Amniotic epithelial cell (primary cell): ENCODE measurements at regions not wholly inside any gene's neighbourhood (a gene's known extent, or its start where the extent isn't known, plus 50 kb on each side); places are given as distances from the start of the nearest gene placed in this dataset.
"Not testable (repeated sequence)": the region's sequence is repeated elsewhere in the genome, so short reads cannot be mapped to it uniquely, and the experiment has no call there.

Experiments
- DNase-seq: peaks from one replicate; pipeline ENCODE4 v3.0.0-alpha.2; 2010; ENCODE audit warnings: low read depth

DNA sequence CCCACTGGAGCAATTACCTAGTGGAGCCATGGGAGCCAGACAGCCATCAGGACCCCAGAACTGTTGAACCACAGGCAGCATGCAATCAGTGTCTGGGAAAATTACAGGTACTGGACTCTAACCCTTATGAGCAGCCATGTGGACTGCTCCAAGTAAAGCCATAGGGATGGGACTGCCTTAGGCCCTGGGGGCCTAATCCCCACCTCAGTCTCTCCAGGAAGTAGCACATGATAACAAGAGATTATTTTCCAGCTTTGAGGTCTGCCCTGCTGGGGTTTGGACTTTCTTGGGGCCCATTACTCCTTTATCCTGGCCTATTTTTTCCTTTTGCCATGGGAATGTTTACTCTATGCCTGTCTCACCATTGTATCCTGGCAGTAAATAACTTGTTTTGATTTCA is 226.8 kb downstream of the AEBP2 start:
- DNase-seq = no peak

DNA sequence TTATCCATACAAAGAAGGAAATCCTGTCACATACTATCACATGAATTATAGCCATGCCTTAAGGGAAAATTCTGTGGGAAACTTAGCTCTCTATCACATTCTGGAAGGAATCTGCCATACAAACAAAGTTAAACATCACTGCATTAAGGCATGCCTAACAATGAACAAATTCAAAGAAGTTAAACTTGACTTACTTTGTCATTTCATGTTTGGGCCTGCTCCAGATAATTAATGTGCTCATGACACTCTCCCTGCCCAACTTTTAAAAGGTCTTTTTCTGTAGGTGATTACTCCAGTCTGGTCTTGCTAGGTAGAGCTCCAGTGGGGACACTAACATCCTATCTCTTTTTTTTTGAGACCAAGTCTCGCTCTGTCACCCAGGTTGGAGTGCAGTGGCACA is 230.5 kb downstream of the AEBP2 start:
- no peak for DNase-seq

GRCh38 chr12:19671695-19672094 is 232.4 kb downstream of the AEBP2 start:
- DNase-seq = no peak

GRCh38 chr12:19674437-19674836 is 235.1 kb downstream of the AEBP2 start:
- no peak for DNase-seq

DNA sequence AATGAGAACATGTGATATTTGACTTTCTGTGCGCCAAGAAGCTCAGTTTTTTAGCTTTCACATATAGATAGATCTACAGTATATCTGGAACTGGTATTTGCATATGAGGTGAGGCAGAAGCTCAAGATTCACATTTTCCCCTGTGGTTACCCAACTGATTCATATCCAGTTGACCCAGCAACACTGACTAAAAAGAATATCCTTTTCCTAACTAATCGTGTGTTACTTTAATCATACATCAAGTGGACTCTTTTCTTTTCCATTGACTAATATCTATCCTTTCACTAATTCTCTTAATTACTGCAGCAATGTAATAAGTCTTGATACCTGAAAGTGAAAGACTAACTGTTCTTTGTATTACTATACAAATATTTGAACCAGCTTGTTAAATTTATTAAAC is 236.1 kb downstream of the AEBP2 start:
- DNase-seq = no peak

GRCh38 chr12:19678501-19678900 is 239.2 kb downstream of the AEBP2 start:
- not testable (repeated sequence) for DNase-seq

DNA sequence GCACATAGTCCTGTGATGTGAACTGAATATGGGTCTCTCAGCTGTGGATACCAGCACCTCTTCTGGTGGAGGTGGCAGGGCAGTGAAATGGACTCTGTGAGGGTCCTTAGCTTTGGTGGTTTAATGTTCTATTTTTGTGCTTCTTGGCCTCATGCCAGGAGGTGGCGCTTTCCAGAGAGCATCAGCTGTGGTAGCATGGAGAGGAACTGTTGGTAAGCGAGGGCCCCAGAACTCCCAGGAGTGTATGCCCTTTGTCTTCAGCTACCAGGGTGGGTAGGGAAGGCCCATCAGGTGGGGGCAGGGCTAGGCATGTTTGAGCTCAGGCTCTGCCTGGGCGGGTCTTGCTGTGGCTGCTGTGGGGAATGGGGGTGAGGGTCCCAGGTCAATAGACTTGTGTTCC is 241.7 kb downstream of the AEBP2 start:
- no peak for DNase-seq

GRCh38 chr12:19683178-19683927 is 244.1 kb downstream of the AEBP2 start:
- peak; percentile 87 for DNase-seq

DNA sequence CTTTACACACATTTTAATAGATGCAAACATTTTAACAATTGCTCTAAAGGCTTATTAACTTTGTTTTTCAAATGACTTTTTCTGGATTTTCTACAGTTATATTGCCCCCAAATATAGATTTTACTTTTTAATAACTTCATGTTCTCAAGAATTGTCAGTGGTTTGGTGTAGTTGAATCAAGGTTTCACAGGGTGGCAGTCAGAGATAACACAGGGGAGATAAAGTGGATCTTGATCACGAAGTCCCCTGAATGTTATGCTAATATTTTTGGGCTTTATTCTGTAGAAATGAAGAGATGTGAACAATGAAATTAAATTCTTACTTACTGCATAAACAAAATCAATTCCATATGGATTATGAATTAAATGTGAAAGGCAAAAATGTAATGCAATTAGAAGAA is 248.1 kb downstream of the AEBP2 start:
- DNase-seq = no peak

GRCh38 chr12:19688532-19688931 is 249.2 kb downstream of the AEBP2 start:
- DNase-seq = no peak

DNA sequence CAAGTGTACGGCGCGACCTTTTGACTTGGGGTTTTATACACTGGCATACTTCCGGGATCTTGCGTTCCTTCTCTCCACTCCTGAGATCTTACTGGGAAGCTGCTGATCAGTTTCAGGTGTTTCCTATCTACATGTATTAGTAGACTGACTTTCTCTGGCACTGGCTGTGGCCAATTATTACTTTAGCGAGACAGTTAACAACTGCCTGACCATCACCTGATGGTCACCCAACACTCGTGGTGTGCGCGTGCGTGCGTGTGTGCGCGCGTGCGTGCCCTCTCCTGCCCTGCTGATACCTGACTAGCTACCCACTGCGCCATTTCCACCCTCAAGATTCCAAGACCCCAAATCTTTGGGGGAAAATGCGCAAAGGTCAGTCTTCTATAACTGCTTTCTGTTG is 249.9 kb downstream of the AEBP2 start:
- no peak for DNase-seq

GRCh38 chr12:19689801-19690472 is 250.6 kb downstream of the AEBP2 start:
- DNase-seq = no peak

GRCh38 chr12:19692091-19692490 is 252.8 kb downstream of the AEBP2 start:
- DNase-seq = no peak

DNA sequence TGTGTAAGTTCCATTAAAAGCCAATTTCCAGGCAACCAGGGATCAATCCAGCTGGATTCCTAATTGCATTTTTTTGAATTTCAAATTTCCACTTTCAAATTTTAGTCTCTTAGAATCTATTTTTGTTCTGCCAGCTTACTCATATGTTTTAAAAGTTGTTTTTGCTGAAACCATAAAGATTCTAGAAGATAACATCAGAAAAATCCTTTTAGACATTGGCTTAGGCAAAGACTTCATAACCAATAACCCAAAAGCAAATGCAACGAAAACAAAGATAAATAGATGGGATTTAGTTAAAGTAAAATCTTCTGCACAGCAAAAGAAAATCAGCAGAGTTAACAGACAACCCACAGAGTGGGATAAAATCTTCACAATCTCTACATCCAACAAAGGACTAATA is 253.3 kb downstream of the AEBP2 start:
- DNase-seq = no peak

GRCh38 chr12:19694627-19695026 is 255.3 kb downstream of the AEBP2 start:
- DNase-seq = peak; percentile 85

DNA sequence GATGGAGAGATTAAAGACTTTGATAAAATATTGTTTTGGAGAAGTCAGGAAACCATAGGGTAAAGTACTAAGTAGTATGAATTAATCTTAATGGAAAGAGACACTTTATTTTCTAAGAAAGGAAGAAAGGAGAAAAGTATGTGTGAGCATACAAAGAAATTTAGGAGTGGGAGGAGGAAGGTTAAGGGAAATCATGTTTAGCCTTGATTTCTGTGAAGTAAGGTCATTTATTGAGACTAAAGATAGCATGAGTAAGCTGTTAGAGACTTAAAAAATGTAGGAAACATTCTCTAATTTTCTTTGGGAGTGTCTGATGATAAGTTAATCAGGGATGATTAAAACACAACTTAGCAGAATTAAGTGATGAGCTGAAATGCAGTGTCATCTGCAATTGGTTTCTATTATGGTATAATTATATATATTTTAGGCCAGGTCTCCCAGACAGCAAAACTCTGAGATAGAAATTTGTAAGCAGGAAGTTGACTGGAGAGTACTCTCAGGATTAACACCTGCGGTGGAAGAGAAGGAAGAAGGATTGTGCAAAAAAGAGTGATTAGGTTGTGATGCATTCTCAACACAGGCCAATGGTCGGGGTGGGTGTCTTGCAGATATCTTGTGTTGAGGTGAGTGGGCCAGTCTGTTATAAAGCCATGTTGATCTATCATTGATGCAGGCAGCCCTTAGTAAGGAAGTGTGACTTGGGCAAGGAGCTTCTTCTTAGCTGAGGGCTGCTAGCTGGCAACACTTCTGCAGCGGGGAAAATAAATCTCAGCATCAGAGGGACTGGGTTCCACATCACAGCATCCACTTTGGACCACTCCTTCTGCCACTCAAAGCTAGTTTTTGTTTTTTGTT is 256.2 kb downstream of the AEBP2 start:
- DNase-seq = peak; percentile 34

DNA sequence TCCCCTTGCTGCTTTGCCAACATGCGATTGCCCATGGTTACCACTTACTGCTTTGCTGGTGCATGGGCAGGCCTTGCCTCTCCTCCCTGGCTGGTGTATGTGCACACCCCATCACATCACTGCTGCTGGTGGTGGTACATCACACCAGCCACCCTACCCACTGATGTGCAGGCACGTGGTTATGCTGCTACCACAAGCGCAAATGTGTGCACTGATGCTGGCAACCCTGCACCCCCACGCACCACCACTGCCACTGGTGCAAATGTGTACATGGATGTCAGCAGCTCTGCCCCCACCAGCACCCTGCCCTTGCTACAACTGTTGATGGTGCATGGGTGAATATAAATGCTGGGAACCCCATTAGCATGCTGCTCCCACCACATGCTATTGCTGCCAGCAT is 261.7 kb downstream of the AEBP2 start:
- DNase-seq = no peak

- no peak for DNase-seq
Observed at GRCh38 chr12:19704966-19705365, 265.7 kb downstream of the AEBP2 start.

DNA sequence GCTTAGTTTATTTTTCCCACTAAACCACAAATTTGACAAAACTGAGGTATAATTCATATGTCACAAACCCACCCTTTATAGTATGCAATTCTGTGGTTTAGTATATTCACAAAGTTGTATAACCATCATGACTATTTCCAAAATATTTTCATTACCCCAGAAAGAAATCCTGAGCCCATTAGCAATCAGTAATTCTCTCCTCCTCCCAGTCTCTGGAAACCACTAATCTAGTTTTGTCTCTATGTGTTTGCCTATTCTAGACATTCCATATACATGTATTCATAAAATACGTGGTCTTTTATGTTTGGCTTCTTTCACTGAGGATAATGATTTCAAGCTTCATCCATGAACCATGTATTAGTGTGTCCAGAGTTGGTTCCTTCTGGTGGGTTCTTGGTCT is 267.6 kb downstream of the AEBP2 start:
- DNase-seq = peak; percentile 12

- DNase-seq = peak; percentile 29
Observed at GRCh38 chr12:19707948-19708409, 268.7 kb downstream of the AEBP2 start.

- DNase-seq = no peak
Observed at GRCh38 chr12:19709889-19710288, 270.6 kb downstream of the AEBP2 start.
